LHCN-M2 (cell line): ENCODE measurements at regions not wholly inside any gene's neighbourhood (a gene's known extent, or its start where the extent isn't known, plus 50 kb on each side); places are given as distances from the start of the nearest gene placed in this dataset.
"Not testable (repeated sequence)": the region's sequence is repeated elsewhere in the genome, so short reads cannot be mapped to it uniquely, and the experiment has no call there.

Experiments
- DNase-seq: peaks from one replicate; pipeline ENCODE4 v3.0.0-alpha.2; 2012; ENCODE audit warnings: low read depth

DNA sequence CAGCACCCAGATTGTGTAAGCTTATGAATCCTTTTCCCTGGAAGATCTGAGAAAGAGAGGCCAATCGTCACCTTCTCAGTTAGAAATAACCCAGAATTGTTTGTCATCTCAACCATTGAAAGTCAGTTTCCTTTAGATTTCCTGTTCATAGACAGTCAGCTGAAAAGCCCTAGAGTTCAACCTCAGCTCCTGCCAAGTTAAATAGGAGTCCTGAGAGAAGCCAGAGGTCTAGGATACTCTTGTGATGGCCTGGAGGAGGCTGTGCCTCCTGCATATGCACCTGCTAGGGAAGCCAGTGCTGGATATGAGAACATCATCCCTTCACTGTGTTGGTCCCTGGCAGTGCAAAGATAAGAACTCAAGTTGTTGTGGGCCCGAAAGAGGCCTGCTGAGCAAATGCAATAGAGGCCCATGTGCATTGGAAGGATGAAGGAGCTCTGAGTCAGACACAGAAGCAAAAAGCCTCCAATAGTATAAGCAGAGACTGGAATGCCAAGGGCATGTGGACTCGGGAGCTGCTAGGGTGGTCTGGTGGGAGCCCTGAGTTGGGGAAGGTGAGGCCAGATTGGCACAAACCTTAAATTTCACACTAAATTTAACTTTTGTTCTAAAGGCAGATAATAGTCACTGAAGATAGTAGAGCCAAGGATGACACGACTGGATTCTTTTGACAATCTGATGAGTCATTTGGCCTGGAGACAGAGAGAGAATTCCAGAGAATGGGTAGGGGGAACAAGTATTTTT, 520.9 kb upstream of the CDH5 start:
- no peak for DNase-seq

DNA sequence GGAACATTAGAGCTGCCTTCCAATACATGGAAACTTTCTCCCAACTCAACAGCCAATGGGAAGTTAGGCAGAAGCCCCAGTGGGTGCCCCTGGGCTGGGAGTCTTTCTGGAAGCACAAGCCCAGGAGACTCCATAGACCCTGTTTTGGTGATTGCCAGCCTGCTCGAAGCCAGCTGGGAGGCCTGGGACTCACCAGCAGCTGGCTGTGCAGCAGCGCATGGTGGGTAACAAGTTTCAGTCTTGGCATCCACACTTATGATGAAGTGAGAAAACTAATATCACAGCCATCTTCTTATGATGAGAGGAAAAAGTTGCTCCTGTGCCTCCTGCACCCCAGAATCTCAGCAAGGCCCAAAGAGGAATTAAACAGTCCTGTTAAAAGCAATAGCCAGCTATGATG, 522.5 kb upstream of the CDH5 start:
- no peak for DNase-seq

DNA sequence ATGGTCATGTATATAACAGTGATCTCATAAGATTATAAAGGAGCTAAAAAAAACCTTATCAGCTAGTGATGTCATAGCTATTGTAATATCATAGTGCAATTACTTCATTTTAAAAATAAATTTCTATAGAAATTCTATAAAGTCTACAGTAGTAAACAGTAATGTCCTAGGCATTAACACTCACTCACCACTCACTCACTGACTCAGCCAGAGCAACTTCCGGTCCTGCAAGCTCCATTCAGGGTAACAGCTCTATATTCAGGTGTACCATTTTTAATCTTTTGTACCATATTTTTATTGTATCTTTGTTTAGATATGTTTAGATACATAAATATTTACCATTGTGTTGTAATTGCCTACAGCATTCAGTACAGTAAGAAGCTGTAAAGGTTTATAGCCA, 524.4 kb upstream of the CDH5 start:
- no peak for DNase-seq

DNA sequence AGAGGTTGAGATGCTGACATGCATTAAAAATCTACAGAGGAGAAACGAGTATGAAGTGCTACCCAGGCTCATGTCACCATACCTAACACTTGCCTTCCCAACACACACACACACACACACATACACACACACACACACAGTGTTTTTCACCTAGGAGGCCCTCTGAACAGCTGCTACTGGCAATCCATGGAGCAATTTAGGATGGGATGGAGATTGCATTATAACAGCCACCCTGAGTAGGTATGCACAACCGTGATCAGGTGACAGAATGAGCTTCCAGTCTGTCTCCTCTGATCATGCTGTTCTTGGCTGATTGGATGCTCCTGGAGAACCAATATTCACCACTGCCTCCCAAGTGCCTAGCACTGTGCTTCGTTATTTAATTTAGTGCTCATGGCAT, 528.5 kb upstream of the CDH5 start:
- no peak for DNase-seq

DNA sequence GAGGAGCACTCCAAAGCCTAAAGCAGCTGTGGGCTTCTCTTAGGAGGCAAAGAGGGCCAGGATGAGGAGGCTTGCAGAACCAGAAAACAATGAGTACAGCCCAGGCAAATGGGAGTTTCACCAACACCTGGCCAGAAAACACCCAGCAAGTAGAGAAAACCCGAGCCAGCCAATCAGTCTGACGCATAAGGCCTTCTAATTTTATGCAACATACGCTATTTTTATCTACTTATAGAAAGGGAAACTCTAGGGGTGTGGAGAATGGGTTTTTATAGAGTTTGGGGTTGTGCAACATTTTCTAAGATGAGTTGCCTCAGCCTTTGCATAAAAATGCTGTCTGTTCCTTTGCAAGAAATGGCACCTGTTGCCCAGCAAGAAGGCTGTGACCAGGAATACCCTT, 529.0 kb upstream of the CDH5 start:
- no peak for DNase-seq

DNA sequence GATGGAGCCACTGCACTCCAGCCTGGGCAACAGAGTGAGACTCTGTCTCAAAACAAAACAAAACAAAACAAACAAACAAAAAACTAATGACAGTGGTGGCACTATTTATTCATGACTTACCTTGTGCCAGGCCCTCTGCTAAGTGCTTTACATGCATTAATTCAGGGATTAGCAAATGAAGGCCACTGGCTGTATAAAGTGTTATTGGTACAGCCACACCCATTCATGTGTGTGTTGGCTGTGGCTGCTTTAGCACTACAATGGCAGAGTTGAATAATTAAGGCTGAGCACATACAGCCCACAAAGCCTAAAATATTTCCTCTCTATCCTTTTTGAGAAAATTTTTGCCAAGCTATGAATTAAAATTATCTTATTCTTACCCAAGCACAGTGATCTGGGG, 531.8 kb upstream of the CDH5 start:
- DNase-seq: no peak

DNA sequence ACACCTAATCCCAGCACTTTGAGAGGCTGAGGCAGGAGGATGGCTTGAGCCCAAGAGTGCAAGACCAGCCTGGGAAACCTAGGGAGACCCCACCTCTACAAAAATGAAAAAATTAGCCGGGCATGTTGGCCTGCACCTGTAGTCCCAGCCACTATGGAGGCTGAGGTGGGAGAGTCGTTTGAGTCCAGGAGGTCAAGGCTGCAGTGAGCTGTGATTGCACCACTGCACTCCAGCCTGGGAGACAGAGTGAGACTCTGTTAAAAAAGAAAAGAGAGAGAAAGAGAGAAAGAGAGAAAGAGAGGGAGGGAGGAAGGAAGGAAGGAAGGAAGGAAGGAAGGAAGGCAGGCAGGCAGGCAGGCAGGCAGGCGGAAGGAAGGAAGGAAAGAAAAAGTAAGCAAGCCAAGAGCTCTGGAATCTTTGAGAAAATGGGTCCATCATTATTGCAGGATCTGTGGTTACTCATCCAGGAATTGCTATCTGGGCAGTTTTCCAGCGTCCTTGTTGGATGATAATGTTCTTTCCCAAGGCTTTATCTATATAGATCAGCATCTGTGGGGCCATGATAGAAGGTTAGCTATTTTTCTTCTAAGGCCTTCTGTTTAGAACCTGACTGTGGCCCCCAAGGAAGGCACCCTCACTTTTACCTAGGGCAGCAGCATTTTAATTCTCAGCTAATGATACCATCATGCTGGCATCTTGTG, 533.2 kb upstream of the CDH5 start:
- DNase-seq: peak; percentile 4

DNA sequence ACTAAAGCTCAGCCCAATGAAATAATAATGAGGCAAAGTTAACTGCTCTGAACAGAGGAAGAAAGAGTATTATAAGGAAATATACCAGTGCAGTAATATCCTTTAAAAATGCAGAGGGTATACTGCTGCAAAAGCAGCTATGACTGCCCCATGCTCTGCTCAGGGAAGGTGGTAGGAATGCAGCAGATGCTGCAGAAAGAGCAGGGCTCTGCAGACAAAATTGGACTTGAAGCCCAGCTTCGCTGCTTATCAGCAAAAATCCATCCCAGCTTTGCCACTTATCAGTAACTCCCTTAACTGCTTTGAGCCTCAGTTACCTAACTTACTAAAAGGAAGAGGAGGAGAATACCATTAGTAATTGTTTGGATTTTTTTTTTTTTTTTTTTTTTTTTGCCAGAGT, 533.8 kb upstream of the CDH5 start:
- DNase-seq: no peak

DNA sequence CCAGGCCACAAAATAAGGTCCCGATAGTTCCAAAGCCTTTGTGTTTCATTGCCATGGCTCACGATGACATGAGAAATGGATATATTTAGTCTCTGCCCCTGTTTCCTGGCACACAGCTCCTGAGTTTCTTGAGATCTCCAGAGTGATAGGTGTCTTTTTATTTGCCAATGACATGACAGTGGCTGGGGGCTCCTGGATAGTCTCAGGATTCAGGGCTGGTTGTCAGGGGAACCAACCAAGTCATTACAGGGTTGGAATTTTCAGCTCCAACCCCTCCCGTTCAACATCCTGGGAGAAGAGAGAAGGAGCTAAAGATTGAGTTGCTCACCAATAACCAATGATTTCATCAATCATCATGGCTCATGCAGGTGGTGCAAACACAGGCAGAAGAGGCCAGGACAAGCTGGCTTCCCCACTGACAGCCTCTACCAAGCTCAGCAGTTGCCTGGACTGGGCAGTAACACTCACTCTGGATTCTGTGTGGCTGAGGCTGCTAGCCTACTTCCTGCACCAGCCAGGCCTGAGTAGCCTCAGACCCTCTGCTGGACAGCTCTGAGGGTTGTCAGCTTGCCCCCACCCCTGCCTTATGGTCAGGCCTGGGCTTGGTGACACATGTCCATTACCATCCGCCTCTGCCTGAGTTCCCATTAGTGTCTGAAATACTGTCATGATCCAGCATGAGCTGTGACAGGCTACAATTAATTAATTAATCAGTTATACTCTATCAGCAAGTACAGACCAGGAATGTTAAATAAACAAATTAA, 534.4 kb upstream of the CDH5 start:
- DNase-seq: no peak

DNA sequence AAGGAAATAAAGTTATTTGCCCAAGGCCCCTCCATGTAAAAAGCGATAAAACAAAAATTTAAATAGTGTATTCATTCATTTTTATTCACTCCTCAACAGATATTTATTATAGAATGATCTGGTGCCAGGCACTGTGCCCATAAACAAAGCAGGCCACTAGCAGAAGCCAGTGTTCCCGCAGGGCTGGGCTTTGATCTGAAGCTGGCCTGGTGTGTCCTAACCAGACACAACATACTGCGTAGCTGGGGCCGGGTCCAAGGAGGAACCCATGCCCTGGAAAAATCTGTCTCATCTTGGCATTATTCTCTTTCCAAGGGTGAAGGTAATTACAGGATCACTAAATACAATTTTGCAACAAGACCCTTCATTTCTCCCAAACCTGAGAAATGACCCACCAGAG, 537.4 kb upstream of the CDH5 start:
- DNase-seq: no peak

DNA sequence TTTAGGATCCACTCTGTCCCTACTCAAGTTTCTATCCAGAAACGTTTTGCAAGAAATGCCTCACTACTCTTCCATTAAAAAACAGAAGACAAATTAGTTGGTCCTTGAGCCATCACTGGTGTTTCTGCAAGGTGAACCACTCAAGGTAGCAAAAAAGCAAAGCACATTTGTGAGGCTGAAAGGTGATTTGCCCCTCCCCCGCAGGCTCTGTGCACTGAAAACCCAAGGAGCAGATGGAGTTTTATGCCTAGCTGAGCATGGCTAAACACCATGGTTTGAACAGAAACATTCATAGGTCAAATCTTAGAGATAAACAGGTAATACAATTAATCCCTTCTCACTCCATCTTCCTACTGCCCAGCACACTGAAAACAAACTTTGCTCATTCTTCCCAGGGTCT, 538.2 kb upstream of the CDH5 start:
- DNase-seq: no peak

DNA sequence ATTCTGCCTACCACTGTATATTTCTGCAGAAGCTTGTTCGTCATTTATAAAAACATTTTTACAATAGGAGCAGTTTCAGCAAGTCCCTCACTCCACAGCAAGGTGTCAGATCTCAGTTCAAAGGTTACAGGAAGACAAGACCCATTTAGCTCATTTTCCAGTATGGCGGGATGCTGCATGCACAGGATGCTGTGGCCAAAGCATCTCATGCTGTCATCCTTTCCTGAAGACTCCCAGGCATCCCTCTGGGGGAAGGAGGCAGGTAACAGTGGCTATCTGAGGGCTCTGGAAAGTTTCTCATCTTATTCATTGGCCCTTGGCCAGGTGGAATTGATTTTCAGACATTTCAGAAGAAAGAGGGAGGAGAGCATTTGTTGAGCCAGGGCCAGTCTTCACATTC, 539.3 kb upstream of the CDH5 start:
- no peak for DNase-seq

DNA sequence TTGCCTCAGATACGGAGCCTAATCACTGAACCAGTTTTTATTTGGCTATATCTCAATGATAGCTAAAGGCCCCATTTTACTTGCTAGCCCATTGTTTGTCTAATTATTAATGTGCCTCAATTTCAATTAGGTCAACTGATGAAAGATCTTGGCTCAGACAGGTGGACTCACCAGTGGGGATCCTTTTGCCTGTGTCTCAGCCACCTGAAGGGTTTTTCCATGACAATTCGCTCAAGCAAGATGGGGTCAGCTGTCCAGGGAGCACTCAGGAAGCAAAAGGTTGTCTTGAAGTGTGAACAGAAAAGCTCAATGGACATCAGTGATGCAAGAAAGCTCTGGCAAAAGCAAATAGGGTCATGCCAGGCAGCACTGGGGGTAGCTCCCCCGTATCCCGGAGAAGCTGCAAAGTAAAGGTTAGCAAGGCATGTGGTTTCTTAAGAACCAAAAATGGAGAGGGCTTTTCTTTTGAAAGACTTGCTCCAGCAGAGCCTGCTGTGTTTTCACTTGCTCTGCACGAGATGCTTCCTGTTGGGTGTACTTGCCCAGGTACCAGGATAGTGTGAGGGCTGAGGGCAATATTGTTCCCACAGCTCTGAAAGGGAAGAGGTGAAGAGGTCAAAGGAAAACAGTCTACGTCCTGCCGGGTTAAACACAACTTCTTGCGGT, 541.2 kb upstream of the CDH5 start:
- DNase-seq: no peak

DNA sequence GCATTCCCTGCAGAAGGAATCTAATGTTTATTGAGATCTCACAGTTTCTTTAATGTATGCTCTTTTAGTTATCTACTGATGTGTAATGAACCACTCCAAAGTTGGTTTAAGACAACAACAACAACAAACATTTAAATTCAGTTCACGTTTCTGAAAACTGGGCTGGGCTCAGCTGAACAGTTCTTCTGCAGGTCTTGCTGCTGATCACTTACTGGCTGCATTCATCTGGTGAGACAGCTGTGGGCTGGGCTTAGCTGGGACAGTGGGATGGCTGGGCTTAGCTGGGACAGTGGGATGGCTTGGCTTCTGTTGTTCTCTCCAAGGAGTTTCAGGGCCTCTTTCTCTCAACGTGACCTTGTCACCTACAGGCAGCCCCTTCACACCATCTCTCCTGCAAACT, 544.3 kb upstream of the CDH5 start:
- DNase-seq: no peak

DNA sequence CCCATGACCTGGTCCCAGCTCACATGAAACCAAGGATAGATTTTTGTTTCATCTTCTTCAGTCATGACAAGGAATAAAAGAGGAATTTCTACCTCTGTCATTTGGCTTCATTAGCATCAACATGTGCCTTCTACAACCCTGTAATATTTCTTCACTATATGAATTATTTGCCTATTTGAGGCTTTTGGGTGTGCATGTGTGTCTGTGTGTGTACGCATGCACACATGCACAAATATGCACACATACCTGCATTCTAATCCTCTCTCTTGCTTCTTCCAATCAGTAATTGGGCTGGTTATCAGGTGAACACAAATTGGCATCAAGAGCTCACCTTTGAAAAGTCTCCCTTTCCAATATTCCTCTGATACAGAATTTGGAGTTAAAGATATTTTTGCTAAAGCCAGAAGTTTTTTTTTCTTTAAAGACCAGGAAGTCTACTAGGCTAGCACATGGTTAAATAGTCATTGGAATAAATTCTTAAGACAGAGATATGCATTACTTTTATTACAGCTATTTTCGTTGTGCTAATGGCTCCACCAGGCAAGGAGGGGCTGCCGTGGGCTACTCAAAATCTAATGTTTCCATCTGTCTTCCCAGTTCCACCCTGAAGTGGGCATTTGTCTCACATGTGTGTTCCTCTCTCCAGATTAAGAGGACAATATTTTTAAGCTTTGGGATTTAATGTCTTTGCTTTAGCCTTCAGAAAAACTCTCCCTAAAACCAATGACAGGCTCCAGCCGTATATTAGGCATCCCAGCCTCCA, 547.2 kb upstream of the CDH5 start:
- DNase-seq: no peak

DNA sequence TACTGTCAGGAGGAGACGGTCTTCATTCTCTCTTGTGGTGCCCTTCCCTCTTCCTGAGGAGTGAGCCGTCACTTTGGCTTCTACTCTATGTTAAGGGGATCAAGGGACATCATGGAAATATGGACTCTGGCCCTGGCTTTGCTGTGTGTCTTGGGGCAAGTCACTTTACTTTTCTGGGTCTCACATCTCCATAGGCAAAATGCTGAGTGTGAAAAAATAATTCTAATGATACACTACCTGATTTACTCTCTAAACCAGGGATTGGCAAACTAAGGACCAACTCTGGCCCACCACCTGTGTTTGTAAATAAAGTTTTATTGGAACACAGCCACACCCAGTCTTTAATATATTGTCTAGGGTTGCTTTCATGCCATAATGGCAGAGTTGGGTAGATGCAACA, 548.7 kb upstream of the CDH5 start:
- DNase-seq: no peak

DNA sequence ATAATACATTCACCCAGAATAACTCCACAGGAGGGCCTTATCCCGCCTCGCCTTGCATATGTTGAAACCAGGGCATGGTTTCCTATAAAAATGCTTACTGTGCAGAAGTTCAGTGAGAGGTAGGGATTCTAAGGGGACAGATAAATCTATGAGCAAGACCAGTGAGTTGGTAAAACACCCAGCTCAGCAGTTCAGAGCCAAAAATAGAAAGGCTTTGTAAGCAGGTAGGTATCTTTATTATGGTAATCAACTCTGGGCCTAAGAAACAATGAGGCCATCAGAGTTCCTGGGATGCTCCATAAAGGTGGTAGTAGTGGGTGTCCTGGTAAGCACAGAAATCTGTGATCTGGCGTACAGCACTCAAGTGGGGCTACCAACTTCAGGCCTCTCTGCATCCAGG, 549.4 kb upstream of the CDH5 start:
- DNase-seq: no peak

DNA sequence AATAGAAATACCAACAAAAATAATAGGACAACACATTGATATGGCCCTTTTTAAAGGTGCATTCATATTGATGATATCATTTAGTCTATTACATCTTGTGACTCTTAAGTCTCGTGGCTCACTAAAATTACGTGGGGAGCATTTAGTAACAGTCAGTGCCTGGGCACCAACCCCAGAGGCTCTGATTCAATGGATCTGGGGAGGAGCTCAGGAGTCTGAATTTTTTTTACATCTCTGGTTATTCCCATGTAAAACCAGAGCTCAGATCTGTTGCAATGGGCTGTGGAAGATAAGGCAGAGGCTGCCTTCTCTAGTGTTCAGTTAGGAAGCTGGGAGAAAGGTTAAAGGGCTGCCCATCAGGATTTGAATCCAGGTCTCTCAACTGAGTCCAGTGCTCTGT, 549.9 kb upstream of the CDH5 start:
- DNase-seq: no peak

DNA sequence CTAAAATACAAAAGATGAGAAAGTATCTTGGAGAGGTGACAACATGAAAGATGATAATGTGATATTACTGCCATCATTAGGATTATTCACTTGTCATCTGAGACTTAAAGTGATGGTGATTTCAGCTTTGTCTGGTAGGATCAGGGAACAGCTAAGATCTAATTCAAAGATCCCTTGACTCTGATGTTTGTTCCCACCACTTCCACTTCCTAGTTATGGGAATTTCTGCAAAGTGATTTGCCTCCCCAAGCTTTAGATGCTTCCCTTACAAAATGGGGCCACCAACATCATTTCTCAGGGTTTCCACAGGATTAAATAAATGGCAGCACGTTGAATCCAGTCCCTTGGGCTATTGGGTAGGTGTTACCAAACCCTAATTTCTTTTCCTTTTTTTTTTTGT, 550.8 kb upstream of the CDH5 start:
- DNase-seq: no peak

DNA sequence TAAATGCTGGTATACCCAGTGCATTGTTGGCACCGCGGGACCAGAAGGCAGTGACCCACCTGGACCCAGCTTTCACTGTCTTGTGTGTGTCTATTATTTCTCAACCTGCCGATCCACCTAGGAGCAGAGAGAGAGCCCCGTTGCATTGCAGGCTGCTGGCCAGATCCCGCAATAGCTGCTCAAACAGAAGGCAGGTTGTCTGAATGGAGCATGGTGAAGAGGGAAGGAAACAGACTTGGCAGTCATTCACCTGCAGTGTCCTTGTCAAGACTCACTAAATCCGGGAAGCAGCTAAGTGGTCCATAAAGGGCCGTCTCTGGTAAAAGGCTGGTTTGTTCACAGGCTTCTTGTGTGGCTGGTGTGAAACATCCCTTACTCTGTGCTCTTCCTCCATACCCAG, 552.6 kb upstream of the CDH5 start:
- DNase-seq: not testable (repeated sequence)

DNA sequence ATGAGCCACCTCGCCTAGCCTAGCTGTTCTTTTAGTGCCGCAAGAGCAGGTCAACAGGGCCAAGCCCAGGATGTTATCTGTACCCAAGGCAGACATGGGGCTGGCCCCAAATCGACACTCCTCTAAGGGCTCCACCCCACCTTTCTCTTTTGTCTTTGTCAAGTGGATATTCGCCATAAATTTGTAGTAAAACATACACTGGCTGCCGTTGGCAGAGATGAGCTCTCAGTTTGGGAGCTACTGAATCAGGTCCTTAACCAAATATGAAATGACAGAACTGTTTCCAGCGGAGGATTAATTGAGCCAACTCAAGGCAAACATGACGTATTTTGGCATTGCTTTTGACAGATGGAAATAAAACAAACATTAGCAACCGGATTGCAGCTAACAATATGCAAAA, 556.9 kb upstream of the CDH5 start:
- DNase-seq: no peak

DNA sequence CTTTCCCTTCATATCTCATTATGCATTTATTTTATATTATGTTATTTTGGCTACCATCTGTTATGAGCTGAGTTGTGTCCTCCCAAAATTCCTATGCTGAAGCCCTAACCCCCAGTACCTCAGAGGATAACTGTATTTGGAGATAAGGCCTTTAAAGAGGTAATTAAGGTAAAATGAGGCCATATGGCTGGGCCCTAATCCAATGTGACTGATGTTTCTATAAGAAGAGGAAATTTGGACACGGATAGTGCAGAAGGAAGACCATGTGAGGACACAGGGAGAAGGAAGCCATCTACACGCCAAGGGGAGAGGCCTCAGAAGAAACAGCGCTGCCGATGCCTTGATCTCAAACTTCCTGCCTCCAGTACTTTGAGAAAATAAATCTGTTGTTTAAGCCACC, 557.7 kb upstream of the CDH5 start:
- no peak for DNase-seq
